HG03520 (cell line): ENCODE measurements at regions not wholly inside any gene's neighbourhood (a gene's known extent, or its start where the extent isn't known, plus 50 kb on each side); places are given as distances from the start of the nearest gene placed in this dataset.

Experiments used
- ATAC-seq: cut with Tn5 transposase; IDR thresholded peaks from one replicate; pipeline ENCODE4 v1.9.1; 2021; ENCODE audit warnings: mild to moderate bottlenecking, moderate library complexity; ENCODE audit not compliant: unreplicated experiment

DNA sequence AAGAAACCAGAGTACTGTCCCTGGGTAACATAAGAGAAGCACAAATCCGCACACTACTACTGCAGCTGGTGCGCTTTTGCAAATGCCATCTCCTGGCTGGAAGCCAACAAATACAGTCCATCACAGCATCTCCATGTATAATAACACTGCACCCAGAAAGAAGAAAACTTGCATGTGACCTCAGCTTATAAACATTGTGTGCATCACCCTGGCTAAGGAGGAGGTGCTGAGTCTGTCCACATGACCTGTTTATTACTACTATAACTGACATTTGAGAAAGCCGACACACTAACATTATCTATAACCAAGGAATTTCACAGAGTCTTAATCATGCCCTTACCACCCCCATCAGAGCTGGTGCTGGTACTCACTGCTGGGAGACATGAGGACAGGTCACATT is 516.8 kb downstream of the CFAP47 start:
- ATAC-seq, result no peak

DNA sequence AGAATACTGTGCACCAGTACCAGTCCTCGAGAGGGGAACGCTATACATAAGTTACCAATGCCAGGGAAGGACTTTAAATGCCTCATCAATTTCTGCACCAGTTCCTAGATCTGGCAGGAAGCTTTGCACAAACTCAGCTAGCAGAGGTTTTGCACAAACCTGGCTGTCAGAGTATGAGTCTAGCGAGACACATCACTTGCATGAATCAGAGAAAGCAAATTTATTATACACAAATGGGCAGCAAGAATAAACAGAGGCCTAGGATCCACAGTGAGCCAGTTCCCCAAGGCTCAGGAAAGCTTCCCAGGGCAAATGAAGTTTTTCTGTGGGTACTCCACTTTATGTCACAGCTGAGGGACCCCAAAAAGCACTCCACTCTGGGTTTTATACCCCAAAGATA is 523.5 kb downstream of the CFAP47 start:
- no peak for ATAC-seq

GRCh38 chrX:36445566-36445965 is 526.0 kb downstream of the CFAP47 start:
- no peak for ATAC-seq

DNA sequence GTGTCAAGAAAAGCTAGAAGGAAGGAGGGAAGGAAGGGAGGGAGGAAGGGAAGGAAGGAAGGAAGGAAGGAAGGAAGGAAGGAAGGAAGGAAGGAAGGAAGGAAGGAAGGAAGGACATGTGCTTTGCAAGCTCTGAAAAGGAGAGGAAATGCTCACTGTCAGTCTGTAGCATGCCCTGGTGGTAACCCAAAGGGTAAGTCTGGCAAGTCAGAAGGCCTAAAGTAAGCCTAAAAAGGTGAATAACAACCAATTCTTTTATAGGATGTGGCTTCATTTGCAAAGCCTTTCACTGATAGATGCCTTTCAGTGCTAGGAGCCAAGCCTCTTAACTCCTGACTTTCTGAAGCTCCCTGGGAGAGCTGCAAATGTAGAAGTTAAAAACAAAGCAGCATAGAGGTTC is 542.6 kb downstream of the CFAP47 start:
- ATAC-seq, result no peak

- ATAC-seq, result no peak
Observed at GRCh38 chrX:36480441-36480990, 527.6 kb upstream of the FAM47C start.

GRCh38 chrX:36501169-36501702 is 506.9 kb upstream of the FAM47C start:
- no peak for ATAC-seq

DNA sequence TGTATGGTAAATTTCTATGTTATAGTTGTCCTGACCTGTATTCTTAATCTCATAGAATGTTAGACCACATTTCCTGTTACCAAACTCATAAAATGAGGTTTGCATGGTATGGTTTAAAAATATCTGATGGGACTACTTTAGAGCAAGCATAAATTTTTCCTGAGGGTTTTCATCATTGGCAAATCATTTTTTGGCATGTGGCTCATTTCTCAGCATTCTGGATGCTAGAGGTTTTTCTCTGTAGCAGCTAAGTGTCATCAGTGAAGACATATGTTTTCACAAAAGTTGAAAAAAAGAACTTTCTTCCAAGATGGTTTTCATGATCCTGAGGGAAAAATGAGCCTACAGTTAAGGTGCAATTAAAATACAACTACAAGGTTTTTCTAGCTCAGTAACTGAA is 503.5 kb upstream of the FAM47C start:
- no peak for ATAC-seq

GRCh38 chrX:36508042-36508441 is 500.1 kb upstream of the FAM47C start:
- ATAC-seq, result no peak

DNA sequence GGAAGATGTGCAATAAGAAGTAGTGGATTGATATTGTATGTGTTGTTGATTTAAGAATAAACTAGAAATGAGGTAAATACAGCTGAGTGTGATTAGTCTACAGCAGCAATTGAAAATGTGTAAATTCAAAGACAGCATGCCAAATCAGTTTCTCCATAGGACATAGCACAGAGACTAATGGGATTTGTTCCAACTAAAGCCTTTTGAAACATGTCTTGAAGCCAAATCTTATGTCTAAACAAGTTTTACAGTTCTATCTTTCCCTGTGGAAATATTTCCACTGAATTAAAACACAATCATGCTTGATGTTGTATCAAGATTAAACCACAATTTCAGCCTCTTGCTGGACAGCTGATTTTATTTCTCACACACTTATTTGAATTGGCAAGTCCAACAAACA is 497.4 kb upstream of the FAM47C start:
- ATAC-seq, result no peak

DNA sequence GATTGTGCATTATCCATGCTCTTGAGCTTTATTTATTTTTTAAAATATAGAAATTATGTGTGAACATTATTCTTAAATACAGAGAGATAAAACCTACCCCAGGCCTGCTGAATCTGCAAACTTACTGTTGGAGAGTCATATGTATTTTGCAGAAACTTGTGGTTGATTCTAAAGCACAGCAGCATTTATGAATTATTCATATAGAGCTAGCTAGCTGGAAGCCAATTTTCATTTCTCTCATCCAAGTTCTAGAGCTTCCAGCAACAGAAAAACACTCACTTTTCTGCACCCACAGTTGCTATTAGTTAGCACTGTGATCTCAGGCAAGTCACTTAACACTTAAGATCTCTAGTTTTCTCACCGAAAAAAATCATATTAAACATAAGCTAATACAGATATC is 479.5 kb upstream of the FAM47C start:
- ATAC-seq, result no peak

DNA sequence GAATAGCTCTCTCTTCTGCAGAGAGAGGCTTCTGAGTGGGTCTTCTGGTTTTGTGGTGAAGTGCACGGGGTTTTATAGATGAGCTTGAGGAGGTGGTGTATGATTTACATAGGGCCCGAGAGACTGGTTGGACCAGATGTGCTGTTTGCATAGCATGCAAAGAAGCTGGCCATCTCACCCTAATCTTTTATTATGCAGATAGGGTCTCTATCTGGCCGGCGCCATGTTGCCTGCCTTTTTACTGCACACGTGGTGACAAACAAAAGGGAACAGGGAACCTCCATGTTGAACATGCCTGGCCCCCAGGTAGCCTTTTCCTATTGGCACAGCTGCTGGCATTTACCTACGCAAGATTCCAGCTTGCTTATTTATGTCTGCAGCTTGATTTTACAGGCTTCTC is 473.3 kb upstream of the FAM47C start:
- ATAC-seq, result no peak

DNA sequence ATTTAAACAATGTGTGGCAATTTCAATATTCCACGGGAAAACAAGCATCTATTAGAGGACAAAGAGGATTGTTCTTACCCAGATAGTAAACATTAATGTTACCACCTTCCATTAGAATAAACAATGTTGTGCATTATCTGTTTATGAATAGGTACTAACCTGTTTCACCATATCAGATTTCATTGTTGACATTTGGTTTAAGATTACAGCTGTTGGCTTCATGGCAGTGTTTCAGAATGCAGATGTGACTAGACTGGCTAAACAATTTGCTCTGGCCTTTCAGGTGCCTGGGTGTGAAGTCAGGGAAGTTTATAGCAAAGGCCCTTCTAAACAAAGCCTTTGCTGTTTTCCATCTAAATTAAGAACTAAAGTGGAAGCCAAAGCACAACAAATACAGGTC is 464.7 kb upstream of the FAM47C start:
- ATAC-seq, result no peak

DNA sequence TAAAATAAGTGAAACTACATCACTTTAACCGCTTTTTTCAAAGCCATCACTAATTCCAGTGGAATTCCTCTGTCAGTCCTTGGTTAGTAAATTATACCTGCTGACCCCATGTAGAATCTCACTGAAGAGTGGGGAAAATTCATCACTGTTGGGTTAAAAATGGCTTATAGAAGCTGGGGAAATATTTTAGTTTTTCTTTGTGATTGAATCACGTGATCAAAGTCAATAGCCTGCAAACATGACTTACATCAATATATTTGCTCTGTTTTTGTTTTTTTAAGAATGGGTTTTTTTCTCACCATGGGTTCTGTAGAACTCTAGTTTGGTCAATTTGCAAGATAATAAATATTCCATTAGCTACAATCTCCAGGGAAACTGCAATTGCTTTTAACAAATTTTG is 445.2 kb upstream of the FAM47C start:
- ATAC-seq, result no peak

DNA sequence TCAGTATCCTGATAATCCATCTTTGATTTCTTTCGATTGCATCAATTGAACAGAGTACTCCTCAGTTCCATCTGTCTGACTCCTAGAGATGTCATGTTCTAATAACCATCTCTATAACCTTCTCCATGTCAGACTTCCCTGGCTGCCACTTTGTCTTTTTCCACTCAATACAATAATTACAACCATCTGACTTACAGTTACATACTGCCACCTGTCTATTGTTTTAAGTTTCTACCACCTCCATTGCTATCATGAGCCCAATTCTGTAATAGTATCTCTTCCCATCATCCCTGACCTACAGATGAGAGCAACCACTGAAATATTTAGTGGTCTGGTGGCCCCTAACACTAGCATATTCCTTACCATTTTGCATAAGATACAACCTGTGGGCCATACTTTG is 439.2 kb upstream of the FAM47C start:
- ATAC-seq, result no peak

DNA sequence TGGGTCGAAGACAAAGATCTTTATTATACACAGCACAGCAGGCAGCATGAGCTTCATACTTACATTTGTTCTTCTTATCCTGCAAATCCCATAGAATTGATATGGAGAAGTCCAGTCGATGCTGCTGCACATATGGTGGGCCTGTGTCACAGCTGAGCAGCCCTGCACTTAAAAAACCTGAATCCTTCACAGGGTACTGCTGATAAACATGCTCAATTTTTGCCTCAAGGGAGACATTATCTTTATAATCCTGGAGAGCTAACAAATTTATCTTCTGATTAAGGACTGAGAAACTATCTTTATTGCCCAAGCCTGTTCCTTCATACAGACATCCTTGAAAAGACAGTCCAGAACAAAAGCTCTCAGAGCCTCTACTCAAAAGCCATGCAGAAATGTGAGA is 434.4 kb upstream of the FAM47C start:
- no peak for ATAC-seq

GRCh38 chrX:36575670-36576069 is 432.5 kb upstream of the FAM47C start:
- no peak for ATAC-seq

GRCh38 chrX:36577006-36577405 is 431.2 kb upstream of the FAM47C start:
- no peak for ATAC-seq

GRCh38 chrX:36581030-36581429 is 427.1 kb upstream of the FAM47C start:
- ATAC-seq, result no peak

DNA sequence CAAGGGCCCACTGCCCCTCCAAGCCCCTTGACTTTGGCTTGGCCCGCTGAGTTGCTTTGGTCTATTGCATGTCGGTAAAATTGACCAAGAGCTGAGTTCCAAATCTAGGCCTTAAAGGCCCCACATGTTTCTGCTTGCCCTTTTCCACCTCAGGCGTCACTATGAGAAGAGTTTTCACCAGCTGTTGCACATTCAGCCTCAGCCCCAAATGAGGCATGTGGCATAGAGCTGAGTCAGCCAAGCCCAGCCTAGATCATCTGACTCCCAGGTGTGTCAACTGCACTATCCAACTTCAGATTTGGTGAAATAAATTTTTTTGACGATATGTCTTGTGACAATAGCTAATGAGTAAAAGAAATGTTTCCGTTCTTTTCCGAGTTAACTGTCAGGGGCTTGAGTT is 424.5 kb upstream of the FAM47C start:
- ATAC-seq, result no peak

GRCh38 chrX:36609616-36610585 is 398.3 kb upstream of the FAM47C start:
- no peak for ATAC-seq

- ATAC-seq, result no peak
Observed at GRCh38 chrX:36626898-36627297, 381.3 kb upstream of the FAM47C start.

GRCh38 chrX:36640232-36640631 is 367.9 kb upstream of the FAM47C start:
- no peak for ATAC-seq
